CD4-positive, alpha-beta memory T cell (primary cell): ENCODE measurements at regions not wholly inside any gene's neighbourhood (a gene's known extent, or its start where the extent isn't known, plus 50 kb on each side); places are given as distances from the start of the nearest gene placed in this dataset.

Experiments
- CTCF ChIA-PET: fragments of 350-600 bp; sonication (Branson Sonifier 250); formaldehyde crosslinking; loops from one replicate; lab custom pipeline; 2021; ENCODE audit warnings: inconsistent platforms; ENCODE audit not compliant: partially characterized antibody; lab: Charles Lee
- POLR2A ChIA-PET: fragments of 350-600 bp; sonication (Branson Sonifier 250); formaldehyde crosslinking; loops from one replicate; lab custom pipeline; 2021; ENCODE audit not compliant: partially characterized antibody; lab: Charles Lee
- DNase-seq, 5 donors: peaks; one replicate each; pipeline versions ENCODE4 v3.0.0 to v3.0.0-alpha.2; 2020 to 2022; ENCODE audit warnings: mixed read lengths in 1 of 5
- H3K27ac ChIP-seq: one replicate; pipeline ENCODE4 v1.7.0; 2013; ENCODE audit warnings: low read depth, low read length
- H3K27me3 ChIP-seq: 2 replicates; pipeline ENCODE4 v1.7.0; 2013; ENCODE audit warnings: mild to moderate bottlenecking, low read length, moderate library complexity; ENCODE audit not compliant: insufficient read depth
- H3K36me3 ChIP-seq: 2 replicates; pipeline ENCODE4 v1.7.0; 2013; ENCODE audit warnings: mild to moderate bottlenecking, low read length, moderate library complexity; ENCODE audit not compliant: insufficient read depth
- H3K4me1 ChIP-seq: 2 replicates; pipeline ENCODE4 v1.7.0; 2013; ENCODE audit warnings: mild to moderate bottlenecking, low read length, moderate library complexity; ENCODE audit not compliant: insufficient read depth
- H3K4me3 ChIP-seq, 2 donors: one replicate each; pipeline ENCODE4 v1.7.0; 2013; ENCODE audit warnings: low read length in 2 of 2, mild to moderate bottlenecking in 1 of 2
- H3K9me3 ChIP-seq, 2 donors: one replicate each; pipeline ENCODE4 v1.7.0; 2013; ENCODE audit warnings: low read length in 2 of 2, control low read depth in 1 of 2; ENCODE audit not compliant: control insufficient read depth in 1 of 2
- H3K27ac Mint-ChIP-seq, 7 donors: one replicate each; pipeline ENCODE4 v1.8.0; 2020 to 2021; ENCODE audit warnings: mixed read lengths in 7 of 7, mild to moderate bottlenecking in 6 of 7, inconsistent platforms in 3 of 7, moderate library complexity in 3 of 7
- H3K27me3 Mint-ChIP-seq, 2 donors: one replicate each; pipeline ENCODE4 v1.8.0; 2020 to 2021; ENCODE audit warnings: mixed read lengths in 2 of 2
- H3K36me3 Mint-ChIP-seq, 2 donors: one replicate each; pipeline ENCODE4 v1.8.0; 2020 to 2021; ENCODE audit warnings: mixed read lengths in 2 of 2, inconsistent platforms in 1 of 2, mild to moderate bottlenecking in 1 of 2
- H3K4me1 Mint-ChIP-seq, 4 donors: one replicate each; pipeline ENCODE4 v1.8.0; 2020 to 2021; ENCODE audit warnings: mixed read lengths in 4 of 4, mild to moderate bottlenecking in 1 of 4
- H3K4me3 Mint-ChIP-seq, 8 donors: one replicate each; pipeline ENCODE4 v1.8.0; 2020 to 2021; ENCODE audit warnings: mixed read lengths in 8 of 8, mild to moderate bottlenecking in 7 of 8, moderate library complexity in 6 of 8, inconsistent platforms in 3 of 8
- H3K9me3 Mint-ChIP-seq, 8 donors: one replicate each; pipeline ENCODE4 v1.8.0; 2020 to 2021; ENCODE audit warnings: mixed read lengths in 8 of 8, mild to moderate bottlenecking in 5 of 8, inconsistent platforms in 3 of 8, moderate library complexity in 1 of 8
- intact Hi-C: fragments of 100-400 bp; cut with micrococcal nuclease; formaldehyde crosslinking; loops from one replicate; pipeline ENCODE4 v1.15.1; 2023

DNA sequence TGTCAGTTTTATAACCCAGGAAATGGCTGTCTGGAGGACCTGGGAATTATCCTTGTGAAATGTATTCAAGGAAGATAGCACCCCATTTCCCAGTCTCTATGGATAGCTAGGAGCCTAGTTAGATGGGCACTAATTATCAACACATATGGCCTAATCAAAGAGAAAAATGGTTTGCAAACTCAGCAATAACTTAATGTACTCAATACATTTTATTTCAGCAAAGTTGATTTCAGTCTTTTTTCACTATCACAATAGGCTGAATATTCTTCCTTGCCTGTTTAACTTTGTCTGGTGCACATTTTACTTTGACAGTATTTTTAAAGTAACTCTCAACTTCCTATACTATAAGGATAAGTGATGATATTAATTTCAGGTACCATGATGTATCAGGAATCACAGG lies 756.3 kb downstream of the CCDC85A start:
- intact Hi-C loops = no loop called here
- Histone ChIP-seq H3K9me3 (no peaks in the 10 kb centered on the region), H3K27me3 (no peaks in the 10 kb centered on the region), H3K27ac (no peak overlapping the region), H3K4me3 (no peak overlapping the region), H3K4me1 (no peaks in the 10 kb centered on the region), H3K36me3 (no peaks in the 10 kb centered on the region)
- no peak overlapping the region for H3K27ac Mint-ChIP-seq
- POLR2A ChIA-PET = no interaction called here
- no peak for DNase-seq
- H3K4me3 Mint-ChIP-seq = no peak overlapping the region
- CTCF ChIA-PET = no interaction called here
- H3K27me3 Mint-ChIP-seq = no peaks in the 10 kb centered on the region
- H3K9me3 Mint-ChIP-seq = peaks cover 0 to 27% (median 13%) of the 10 kb centered on the region in 8 donors
- no peaks in the 10 kb centered on the region for H3K4me1 Mint-ChIP-seq
- H3K36me3 Mint-ChIP-seq = no peaks in the 10 kb centered on the region

DNA sequence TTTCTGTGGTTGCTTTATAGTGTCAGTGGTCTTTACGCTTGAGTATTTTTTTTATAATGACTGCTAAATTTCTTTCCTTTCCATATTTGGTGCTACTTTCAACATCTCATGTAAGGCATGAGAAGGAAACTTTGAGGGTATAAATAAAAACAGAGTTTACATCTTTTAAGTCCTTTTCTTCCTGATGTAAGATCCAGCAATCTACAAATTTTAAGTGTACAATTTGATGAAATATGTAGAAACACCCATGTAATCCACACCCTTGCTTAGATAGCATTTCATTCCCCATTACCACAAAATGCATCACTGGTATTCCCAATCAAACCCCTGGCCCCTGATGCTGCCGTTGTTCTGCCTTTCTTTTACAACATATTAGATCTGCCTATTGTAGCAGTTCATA lies 769.1 kb downstream of the CCDC85A start:
- no peaks in the 10 kb centered on the region for H3K27me3 Mint-ChIP-seq
- Histone ChIP-seq H3K4me1 (no peaks in the 10 kb centered on the region), H3K9me3 (no peaks in the 10 kb centered on the region), H3K27ac (no peak overlapping the region), H3K27me3 (no peaks in the 10 kb centered on the region), H3K36me3 (no peaks in the 10 kb centered on the region), H3K4me3 (no peak overlapping the region)
- ChIA-PET CTCF (no interaction called here), POLR2A (no interaction called here)
- H3K36me3 Mint-ChIP-seq = peaks cover 0 to 3% of the 10 kb centered on the region in 2 donors
- peaks cover 3 to 26% (median 18%) of the 10 kb centered on the region in 8 donors for H3K9me3 Mint-ChIP-seq
- DNase-seq = no peak
- no peaks in the 10 kb centered on the region for H3K4me1 Mint-ChIP-seq
- no peak overlapping the region for H3K27ac Mint-ChIP-seq
- H3K4me3 Mint-ChIP-seq = no peak overlapping the region
- intact Hi-C loops = no loop called here

- no peaks in the 10 kb centered on the region for H3K4me1 Mint-ChIP-seq
- H3K4me3 Mint-ChIP-seq = no peak overlapping the region
- ChIA-PET POLR2A (no interaction called here), CTCF (no interaction called here)
- no peak for DNase-seq
- intact Hi-C loops = no loop called here
- no peaks in the 10 kb centered on the region for H3K27me3 ChIP-seq
- H3K27ac ChIP-seq = no peak overlapping the region
- no peaks in the 10 kb centered on the region for H3K4me1 ChIP-seq
- peaks cover 0 to 24% (median 10%) of the 10 kb centered on the region in 8 donors for H3K9me3 Mint-ChIP-seq
- H3K27me3 Mint-ChIP-seq = no peaks in the 10 kb centered on the region
- no peaks in the 10 kb centered on the region for H3K36me3 ChIP-seq
- H3K9me3 ChIP-seq = no peaks in the 10 kb centered on the region
- H3K4me3 ChIP-seq = no peak overlapping the region
- no peak overlapping the region for H3K27ac Mint-ChIP-seq
- H3K36me3 Mint-ChIP-seq = no peaks in the 10 kb centered on the region
These were observed 776.8 kb downstream of the CCDC85A start for GRCh38 chr2:56960581-56960980.

- H3K27ac Mint-ChIP-seq = no peak overlapping the region
- H3K36me3 Mint-ChIP-seq = no peaks in the 10 kb centered on the region
- H3K4me3 ChIP-seq = no peak overlapping the region
- no peaks in the 10 kb centered on the region for H3K4me1 Mint-ChIP-seq
- H3K27me3 ChIP-seq = no peaks in the 10 kb centered on the region
- ChIA-PET CTCF (no interaction called here), POLR2A (no interaction called here)
- no peak overlapping the region for H3K27ac ChIP-seq
- H3K36me3 ChIP-seq = no peaks in the 10 kb centered on the region
- intact Hi-C loops = no loop called here
- H3K4me1 ChIP-seq = no peaks in the 10 kb centered on the region
- no peak for DNase-seq
- H3K4me3 Mint-ChIP-seq = no peak overlapping the region
- H3K9me3 Mint-ChIP-seq = peaks cover 0 to 21% (median 12%) of the 10 kb centered on the region in 8 donors
- H3K27me3 Mint-ChIP-seq = no peaks in the 10 kb centered on the region
- no peaks in the 10 kb centered on the region for H3K9me3 ChIP-seq
These were observed 778.9 kb downstream of the CCDC85A start for GRCh38 chr2:56962673-56963072.

DNA sequence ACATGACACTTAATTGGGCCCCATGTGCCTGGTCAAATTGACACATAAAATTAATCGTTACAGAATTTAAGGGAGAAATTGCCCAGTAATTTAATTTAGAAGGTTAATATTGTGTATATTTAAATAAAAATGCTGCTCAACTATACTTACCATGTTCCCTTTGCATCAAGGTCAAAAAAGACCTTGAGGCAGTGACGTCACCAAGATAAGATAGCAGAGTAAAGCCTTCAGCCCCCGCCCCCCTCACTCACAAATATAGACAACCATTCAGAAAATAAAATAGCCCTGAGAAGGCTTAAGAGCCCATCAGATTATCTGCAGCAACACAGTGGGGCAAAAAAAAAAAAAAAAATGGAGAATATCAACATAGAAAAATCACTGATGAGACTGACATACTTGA lies 785.7 kb downstream of the CCDC85A start:
- intact Hi-C loops = no loop called here
- Mint-ChIP-seq H3K4me1 (no peaks in the 10 kb centered on the region), H3K4me3 (no peak overlapping the region), H3K36me3 (no peaks in the 10 kb centered on the region), H3K27ac (no peak overlapping the region), H3K27me3 (no peaks in the 10 kb centered on the region), H3K9me3 (peaks cover 3 to 14% (median 9%) of the 10 kb centered on the region in 8 donors)
- Histone ChIP-seq H3K9me3 (peaks cover 0 to 7% of the 10 kb centered on the region in 2 donors), H3K4me3 (no peak overlapping the region), H3K36me3 (no peaks in the 10 kb centered on the region), H3K4me1 (no peaks in the 10 kb centered on the region), H3K27ac (no peak overlapping the region), H3K27me3 (no peaks in the 10 kb centered on the region)
- no peak for DNase-seq
- CTCF ChIA-PET = no interaction called here
- POLR2A ChIA-PET = no interaction called here

DNA sequence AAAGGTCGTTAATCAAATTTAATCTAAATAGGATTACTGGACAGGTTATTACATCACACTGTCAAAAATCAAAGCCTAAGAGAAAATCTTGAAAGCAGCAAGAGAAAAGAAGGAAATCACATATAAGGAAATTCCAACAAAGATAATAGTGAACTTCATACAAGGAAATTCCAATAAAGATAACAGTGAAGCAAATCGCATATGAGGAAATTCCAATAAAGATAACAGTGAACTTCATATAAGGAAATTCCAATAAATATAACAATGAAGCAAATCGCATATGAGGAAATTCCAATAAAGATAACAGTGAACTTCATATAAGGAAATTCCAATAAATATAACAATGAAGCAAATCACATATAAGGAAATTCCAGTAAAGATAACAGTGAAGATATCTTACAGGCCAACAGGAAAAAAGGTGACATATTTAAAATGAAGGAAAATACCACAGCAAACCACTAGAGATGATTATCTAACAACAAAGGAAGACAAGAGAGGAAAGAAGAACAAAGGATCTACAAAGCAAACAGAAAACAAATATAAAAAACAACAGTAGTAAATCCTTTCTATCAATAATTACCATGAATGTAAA lies 787.7 kb downstream of the CCDC85A start:
- no peaks in the 10 kb centered on the region for H3K4me1 ChIP-seq
- CTCF ChIA-PET = no interaction called here

DNA sequence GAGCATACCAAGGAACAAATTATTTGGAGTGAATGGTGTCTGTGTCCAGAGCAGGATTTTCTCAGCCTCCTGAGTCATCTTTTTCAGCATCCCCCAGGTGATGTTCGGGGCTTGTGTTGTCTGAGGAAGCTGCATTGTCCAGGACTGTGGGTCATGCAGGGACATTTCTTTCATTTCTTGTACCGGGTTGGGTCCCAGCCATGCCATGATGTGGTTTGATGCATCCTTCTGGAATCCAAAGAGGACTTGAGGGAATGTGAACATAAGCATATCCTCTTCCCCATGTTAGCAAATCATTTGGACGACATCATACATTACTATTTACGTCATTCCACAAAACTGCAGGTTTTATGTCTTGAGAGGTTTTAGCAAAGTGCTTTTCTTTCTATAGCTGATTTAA lies 797.8 kb downstream of the CCDC85A start:
- Histone ChIP-seq H3K36me3 (no peaks in the 10 kb centered on the region), H3K27ac (no peak overlapping the region), H3K9me3 (no peaks in the 10 kb centered on the region), H3K4me3 (no peak overlapping the region), H3K27me3 (no peaks in the 10 kb centered on the region), H3K4me1 (no peaks in the 10 kb centered on the region)
- intact Hi-C loops = no loop called here
- Mint-ChIP-seq H3K9me3 (peaks cover 0 to 39% (median 13%) of the 10 kb centered on the region in 8 donors), H3K27me3 (no peaks in the 10 kb centered on the region), H3K36me3 (no peaks in the 10 kb centered on the region), H3K27ac (no peak overlapping the region), H3K4me3 (no peak overlapping the region), H3K4me1 (no peaks in the 10 kb centered on the region)
- no peak for DNase-seq
- ChIA-PET CTCF (no interaction called here), POLR2A (no interaction called here)

More for the DNA sequence above, 787.7 kb downstream of the CCDC85A start:
- POLR2A ChIA-PET = no interaction called here
- Mint-ChIP-seq H3K9me3 (peaks cover 3 to 14% (median 8%) of the 10 kb centered on the region in 8 donors), H3K27me3 (no peaks in the 10 kb centered on the region), H3K27ac (no peak overlapping the region), H3K4me3 (no peak overlapping the region), H3K36me3 (no peaks in the 10 kb centered on the region), H3K4me1 (no peaks in the 10 kb centered on the region)
- H3K27me3 ChIP-seq = no peaks in the 10 kb centered on the region
- H3K27ac ChIP-seq = no peak overlapping the region
- H3K36me3 ChIP-seq = no peaks in the 10 kb centered on the region
- DNase-seq = no peak
- H3K9me3 ChIP-seq = peaks cover 0 to 7% of the 10 kb centered on the region in 2 donors
- no peak overlapping the region for H3K4me3 ChIP-seq
- intact Hi-C loops = no loop called here
